Loucy (cell line): ENCODE measurements at regions not wholly inside any gene's neighbourhood (a gene's known extent, or its start where the extent isn't known, plus 50 kb on each side); places are given as distances from the start of the nearest gene placed in this dataset.

Experiments
- CTCF ChIP-seq: fragments of 200-600 bp; sonication (generic); conservative IDR thresholded peaks from 2 replicates; pipeline ENCODE4 v1.5.1; 2014; ENCODE audit warnings: mild to moderate bottlenecking, antibody characterized with exemption, low read length
- EZH2phosphoT487 ChIP-seq: fragments of 200-600 bp; IDR thresholded peaks from 2 replicates; pipeline ENCODE4 v1.6.1; 2018; ENCODE audit warnings: antibody characterized with exemption, mild to moderate bottlenecking, moderate library complexity, borderline replicate concordance

- TF ChIP-seq EZH2phosphoT487 (no peak), CTCF (no peak)
These were observed 170.3 kb upstream of the MAMLD1 start for GRCh38 chrX:150192816-150193215.
